Keratinocyte (primary cell): ENCODE measurements at regions not wholly inside any gene's neighbourhood (a gene's known extent, or its start where the extent isn't known, plus 50 kb on each side); places are given as distances from the start of the nearest gene placed in this dataset.

Experiments
- DNase-seq: peaks from one replicate; pipeline ENCODE4 v3.0.0-alpha.2; 2011; ENCODE audit warnings: low read depth, missing footprints, low spot score
- FAIRE-seq: peaks from 2 replicates; lab custom pipeline; 2011; peaks lifted over from hg19 to GRCh38; lab: Jason Lieb, UNC
- H2AFZ ChIP-seq: 2 replicates; pipeline ENCODE4 v1.6.0; 2012; ENCODE audit warnings: low read length, control low read depth, inconsistent platforms; ENCODE audit not compliant: control insufficient read depth
- H3K27ac ChIP-seq: 2 replicates; pipeline ENCODE4 v1.5.1; 2011; ENCODE audit warnings: low read length; ENCODE audit not compliant: control insufficient read depth, insufficient read depth
- H3K27me3 ChIP-seq: 3 replicates; pipeline ENCODE4 v1.6.0; 2011; ENCODE audit warnings: low read length; ENCODE audit not compliant: control insufficient read depth, insufficient read depth; ENCODE audit errors: extremely low read depth
- H3K36me3 ChIP-seq, 2 experiments: 2 replicates in 1 of 2; 3 replicates in 1 of 2; pipeline ENCODE4 v1.5.1; 2011; ENCODE audit warnings: low read length in 2 of 2, mild to moderate bottlenecking in 1 of 2; ENCODE audit not compliant: control insufficient read depth in 2 of 2, insufficient read depth in 2 of 2; ENCODE audit errors: extremely low read depth in 1 of 2
- H3K4me1 ChIP-seq: 3 replicates; pipeline ENCODE4 v1.5.1; 2011; ENCODE audit warnings: low read length; ENCODE audit not compliant: control insufficient read depth, insufficient read depth; ENCODE audit errors: extremely low read depth
- H3K4me2 ChIP-seq: 3 replicates; pipeline ENCODE4 v1.6.0; 2011; ENCODE audit warnings: low read depth, low read length; ENCODE audit not compliant: control insufficient read depth, insufficient read depth; ENCODE audit errors: extremely low read depth
- H3K4me3 ChIP-seq, 3 experiments: fragments of 200-600 bp in 1 of 3; sonication (generic) in 1 of 3; 2 replicates in 2 of 3; 3 replicates in 1 of 3; pipeline ENCODE4 v1.5.1; 2011 to 2016; ENCODE audit warnings: low read length in 3 of 3, mild to moderate bottlenecking in 3 of 3, control low read depth in 2 of 3, inconsistent platforms in 1 of 3, low read depth in 1 of 3, mixed read lengths in 1 of 3, mixed run types in 1 of 3, moderate library complexity in 1 of 3; ENCODE audit not compliant: control insufficient read depth in 2 of 3, insufficient read depth in 2 of 3; ENCODE audit errors: extremely low read depth in 1 of 3
- H3K79me2 ChIP-seq: 2 replicates; pipeline ENCODE4 v1.6.0; 2012; ENCODE audit warnings: low read length; ENCODE audit not compliant: control insufficient read depth, insufficient read depth
- H3K9ac ChIP-seq: 3 replicates; pipeline ENCODE4 v1.6.0; 2011; ENCODE audit warnings: low read length; ENCODE audit not compliant: control insufficient read depth, insufficient read depth; ENCODE audit errors: extremely low read depth
- H3K9me1 ChIP-seq: 3 replicates; pipeline ENCODE4 v1.6.0; 2011; ENCODE audit warnings: low read length; ENCODE audit not compliant: control insufficient read depth, insufficient read depth; ENCODE audit errors: extremely low read depth
- H3K9me3 ChIP-seq: 2 replicates; pipeline ENCODE4 v1.5.1; 2012; ENCODE audit warnings: low read depth, low read length; ENCODE audit not compliant: control insufficient read depth
- H4K20me1 ChIP-seq: 3 replicates; pipeline ENCODE4 v1.6.0; 2011; ENCODE audit warnings: low read length; ENCODE audit not compliant: control insufficient read depth, insufficient read depth; ENCODE audit errors: extremely low read depth
- CTCF ChIP-seq, 3 experiments: IDR thresholded peaks in 1 of 3; conservative IDR thresholded peaks in 1 of 3; optimal IDR thresholded peaks in 1 of 3; 2 replicates in 2 of 3; 3 replicates in 1 of 3; pipeline versions ENCODE3 to v1.5.1; 2011; ENCODE audit warnings: low read length in 3 of 3, mild to moderate bottlenecking in 3 of 3, moderate library complexity in 2 of 3, control low read depth in 1 of 3, inconsistent platforms in 1 of 3; ENCODE audit not compliant: insufficient read depth in 2 of 3; ENCODE audit errors: extremely low read depth in 1 of 3
- EZH2 ChIP-seq: IDR thresholded peaks from one replicate; pipeline ENCODE4 v1.6.1; 2012; ENCODE audit warnings: inconsistent platforms, mild to moderate bottlenecking, low read length, moderate library complexity
- dilution Hi-C: fragments of 300-500 bp; cut with MboI; formaldehyde crosslinking; loops from one replicate; pipeline ENCODE4 v1.7.0; 2020; ENCODE audit warnings: low sequenced_read_pairs; ENCODE audit not compliant: extremely low pct_ligation_motif_present

DNA sequence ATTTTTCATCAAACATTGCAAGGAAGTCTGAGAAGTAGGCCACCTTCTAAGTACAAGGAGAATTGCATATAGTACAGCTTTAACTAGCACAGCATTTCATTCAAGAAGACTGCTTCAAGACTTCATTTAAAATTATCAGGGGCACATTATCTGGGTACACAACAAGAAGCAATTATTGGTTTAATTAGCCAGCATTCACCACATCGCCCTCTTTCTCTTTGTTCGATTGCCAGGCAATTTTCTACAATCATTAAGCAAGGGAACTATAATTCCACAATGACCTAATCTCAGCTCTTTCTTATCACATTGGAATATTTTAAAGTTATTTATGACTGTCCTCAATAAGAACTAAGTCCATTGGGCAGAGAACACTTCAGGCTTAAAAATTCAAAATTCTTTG, 1347.1 kb upstream of the PABPC4L start:
- Histone ChIP-seq H3K27me3 (no peaks in the 10 kb centered on the region), H3K4me1 (no peaks in the 10 kb centered on the region), H3K4me3 (no peak overlapping the region), H3K9ac (no peak overlapping the region), H3K9me1 (no peaks in the 10 kb centered on the region), H3K36me3 (no peaks in the 10 kb centered on the region), H3K79me2 (no peaks in the 10 kb centered on the region), H3K4me2 (no peak overlapping the region), H4K20me1 (no peaks in the 10 kb centered on the region), H3K27ac (no peak overlapping the region), H2AFZ (no peak overlapping the region), H3K9me3 (no peaks in the 10 kb centered on the region)
- dilution Hi-C loops, result no loop called here
- FAIRE-seq (no peak), DNase-seq (no peak)
- TF ChIP-seq CTCF (optimal IDR thresholded peaks at IDR 0.05 in 1 of 3, IDR thresholded peaks at IDR 0.05 in 1 of 3, conservative IDR thresholded peaks at IDR 0.05 in 1 of 3; ENCODE audit: extremely low read depth in 1 of 3, insufficient read depth in 2 of 3, low read length in 3 of 3) (no peak), EZH2 (no peak)

- H3K4me3 ChIP-seq, result no peak overlapping the region
- H3K4me1 ChIP-seq, result no peaks in the 10 kb centered on the region
- dilution Hi-C loops, result no loop called here
- H3K4me2 ChIP-seq, result no peak overlapping the region
- no peaks in the 10 kb centered on the region for H3K27me3 ChIP-seq
- DNase-seq, result no peak
- no peaks in the 10 kb centered on the region for H4K20me1 ChIP-seq
- H3K27ac ChIP-seq, result no peak overlapping the region
- H3K9me1 ChIP-seq, result no peaks in the 10 kb centered on the region
- H3K36me3 ChIP-seq, result no peaks in the 10 kb centered on the region
- H3K9ac ChIP-seq, result no peak overlapping the region
- FAIRE-seq, result no peak
- TF ChIP-seq EZH2 (no peak), CTCF (optimal IDR thresholded peaks at IDR 0.05 in 1 of 3, IDR thresholded peaks at IDR 0.05 in 1 of 3, conservative IDR thresholded peaks at IDR 0.05 in 1 of 3; ENCODE audit: extremely low read depth in 1 of 3, insufficient read depth in 2 of 3, low read length in 3 of 3) (no peak)
- H3K9me3 ChIP-seq, result no peaks in the 10 kb centered on the region
- no peak overlapping the region for H2AFZ ChIP-seq
- H3K79me2 ChIP-seq, result no peaks in the 10 kb centered on the region
Observed at GRCh38 chr4:135545616-135546317, 1344.2 kb upstream of the PABPC4L start.
